GM12873 (cell line): ENCODE measurements at regions not wholly inside any gene's neighbourhood (a gene's known extent, or its start where the extent isn't known, plus 50 kb on each side); places are given as distances from the start of the nearest gene placed in this dataset.

Source experiments
- TF ChIP-seq, protein P1 (sequence below): IDR thresholded peaks from 2 replicates; pipeline ENCODE4 v1.5.1; 2012; ENCODE audit warnings: low read depth, mild to moderate bottlenecking, moderate library complexity, low read length, control low read depth; ENCODE audit not compliant: insufficient read depth; ENCODE audit errors: missing control alignments

DNA sequence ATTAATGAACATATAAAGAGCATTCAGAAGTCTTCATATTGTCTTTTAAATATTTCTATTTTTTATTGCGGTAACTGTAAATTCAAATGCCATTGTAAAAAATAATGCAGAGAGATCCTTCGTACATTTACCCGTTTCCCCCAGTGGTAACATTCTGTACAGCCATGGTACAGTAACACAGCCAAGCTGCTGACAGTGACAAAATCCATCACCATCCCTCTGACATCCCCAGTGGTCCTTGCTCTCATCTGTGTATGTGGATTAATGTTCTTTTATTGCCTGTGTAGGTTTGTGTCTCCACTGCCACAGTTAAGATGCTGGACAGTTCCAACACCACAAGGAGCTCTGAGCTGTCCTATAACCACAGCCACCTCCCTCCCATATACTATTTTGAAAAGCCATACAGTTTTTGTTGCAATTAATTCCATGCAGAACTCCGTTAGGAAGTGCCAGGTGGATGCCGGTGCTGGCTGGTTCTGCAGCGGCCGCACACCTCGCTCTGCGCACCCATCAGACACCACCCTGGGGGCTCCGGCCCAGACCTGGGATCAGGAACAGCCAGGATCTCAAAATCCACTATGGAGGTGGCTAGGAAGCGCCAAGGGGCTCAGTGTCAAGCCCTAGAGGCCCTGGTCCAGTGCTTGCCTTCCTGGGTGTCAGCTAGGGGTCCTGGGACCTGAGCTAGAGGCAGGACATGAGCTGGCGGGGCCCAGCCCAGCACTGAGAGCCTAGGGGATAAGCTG, 93.1 kb upstream of the PMEPA1 start:
- TF ChIP-seq, protein P1, sequence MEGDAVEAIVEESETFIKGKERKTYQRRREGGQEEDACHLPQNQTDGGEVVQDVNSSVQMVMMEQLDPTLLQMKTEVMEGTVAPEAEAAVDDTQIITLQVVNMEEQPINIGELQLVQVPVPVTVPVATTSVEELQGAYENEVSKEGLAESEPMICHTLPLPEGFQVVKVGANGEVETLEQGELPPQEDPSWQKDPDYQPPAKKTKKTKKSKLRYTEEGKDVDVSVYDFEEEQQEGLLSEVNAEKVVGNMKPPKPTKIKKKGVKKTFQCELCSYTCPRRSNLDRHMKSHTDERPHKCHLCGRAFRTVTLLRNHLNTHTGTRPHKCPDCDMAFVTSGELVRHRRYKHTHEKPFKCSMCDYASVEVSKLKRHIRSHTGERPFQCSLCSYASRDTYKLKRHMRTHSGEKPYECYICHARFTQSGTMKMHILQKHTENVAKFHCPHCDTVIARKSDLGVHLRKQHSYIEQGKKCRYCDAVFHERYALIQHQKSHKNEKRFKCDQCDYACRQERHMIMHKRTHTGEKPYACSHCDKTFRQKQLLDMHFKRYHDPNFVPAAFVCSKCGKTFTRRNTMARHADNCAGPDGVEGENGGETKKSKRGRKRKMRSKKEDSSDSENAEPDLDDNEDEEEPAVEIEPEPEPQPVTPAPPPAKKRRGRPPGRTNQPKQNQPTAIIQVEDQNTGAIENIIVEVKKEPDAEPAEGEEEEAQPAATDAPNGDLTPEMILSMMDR: no peak

DNA sequence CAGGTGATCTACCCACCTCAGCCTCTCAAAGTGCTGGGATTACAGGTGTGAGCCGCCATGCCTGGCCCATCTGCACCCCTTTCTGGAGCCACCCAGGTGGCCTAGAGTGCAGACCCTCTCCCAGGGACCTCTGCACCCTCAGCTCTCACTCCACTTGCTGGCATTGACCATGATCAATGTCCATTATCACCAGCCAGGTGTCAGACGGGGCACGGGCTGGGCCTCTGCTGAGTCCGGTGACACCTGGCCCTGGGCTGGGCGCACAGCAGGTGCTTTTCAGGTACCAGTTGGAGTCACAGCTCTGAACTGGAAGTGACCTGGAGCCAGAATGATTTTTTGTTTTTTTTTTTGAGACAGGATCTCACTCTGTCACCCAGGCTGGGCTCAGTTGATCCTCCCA, 91.8 kb upstream of the PMEPA1 start:
- TF ChIP-seq, protein P1: no peak

DNA sequence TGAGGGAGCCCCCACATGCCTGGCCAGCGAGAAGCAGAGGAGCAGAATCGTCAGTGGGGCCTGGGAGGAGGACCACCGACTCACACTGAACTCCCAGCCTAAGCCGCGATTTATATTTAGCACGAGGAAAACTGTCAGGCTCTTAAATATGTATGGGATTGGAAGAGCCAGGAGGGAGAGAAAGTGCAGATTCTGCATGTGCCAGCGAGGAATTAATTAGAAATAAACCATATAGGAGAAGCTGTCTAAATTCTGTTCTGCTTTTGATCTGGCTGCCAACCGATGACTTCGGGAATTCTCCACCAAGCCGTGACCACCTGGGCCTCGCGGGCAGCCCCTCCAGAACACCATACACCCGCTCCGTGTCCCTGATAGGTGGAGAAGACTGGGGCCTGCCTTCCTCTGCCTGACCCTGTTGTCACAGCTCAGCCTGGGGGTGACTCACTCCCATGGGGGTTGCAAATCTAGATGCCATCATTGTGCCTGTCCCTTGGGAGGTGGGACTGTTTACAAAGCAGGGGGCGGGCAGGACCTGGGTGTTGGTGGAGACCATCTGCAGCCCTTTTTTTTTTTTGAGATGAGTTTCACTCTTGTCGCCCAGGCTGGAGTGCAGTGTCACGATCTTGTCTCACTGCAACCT, 91.1 kb upstream of the PMEPA1 start:
- TF ChIP-seq, protein P1: no peak

DNA sequence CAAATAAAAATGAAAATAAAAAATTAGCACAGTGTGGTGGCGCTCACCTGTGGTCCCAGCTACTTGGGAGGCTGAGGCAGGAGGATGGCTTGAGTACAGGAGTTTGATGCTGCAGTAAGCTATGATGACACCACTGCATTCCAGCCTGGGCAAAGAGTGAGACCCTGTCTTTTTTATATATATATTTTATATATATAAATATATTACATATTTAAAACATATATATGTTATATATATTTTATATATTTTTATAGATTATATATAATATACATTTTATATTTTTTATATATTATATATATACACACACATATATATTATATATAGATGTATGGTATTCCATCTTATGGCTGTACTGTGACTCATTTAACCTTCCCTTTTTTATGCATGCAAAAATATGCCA, 87.6 kb upstream of the PMEPA1 start:
- TF ChIP-seq, protein P1: no peak

DNA sequence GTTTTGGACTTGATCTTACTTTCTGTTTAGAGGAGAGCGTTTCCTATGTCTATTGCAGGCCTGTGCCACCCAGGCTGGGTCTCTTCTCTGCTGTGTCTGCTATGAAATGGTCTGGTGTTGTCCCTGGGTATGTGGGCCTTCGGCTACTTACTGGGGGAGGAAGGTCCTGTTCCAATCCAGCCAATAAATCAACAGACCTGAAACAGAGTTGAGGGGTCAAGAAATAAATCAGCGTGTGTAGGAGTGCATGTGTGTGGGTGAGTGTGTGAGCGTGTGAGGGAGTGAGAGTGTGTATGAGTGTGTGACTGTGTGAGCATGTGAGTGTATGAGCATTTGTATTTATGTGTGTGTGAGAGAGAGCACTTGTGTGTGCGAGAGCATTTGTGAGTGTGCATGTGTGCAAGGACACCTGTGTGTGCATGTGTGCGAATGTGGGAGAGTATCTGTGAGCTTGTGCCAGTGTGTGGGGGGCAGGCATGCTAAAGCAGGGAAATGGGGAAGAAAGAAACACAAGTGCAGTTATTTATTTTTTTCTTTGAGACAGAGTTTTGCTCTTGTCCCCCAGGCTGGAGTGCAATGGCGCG, 86.3 kb upstream of the PMEPA1 start:
- TF ChIP-seq, protein P1: no peak

DNA sequence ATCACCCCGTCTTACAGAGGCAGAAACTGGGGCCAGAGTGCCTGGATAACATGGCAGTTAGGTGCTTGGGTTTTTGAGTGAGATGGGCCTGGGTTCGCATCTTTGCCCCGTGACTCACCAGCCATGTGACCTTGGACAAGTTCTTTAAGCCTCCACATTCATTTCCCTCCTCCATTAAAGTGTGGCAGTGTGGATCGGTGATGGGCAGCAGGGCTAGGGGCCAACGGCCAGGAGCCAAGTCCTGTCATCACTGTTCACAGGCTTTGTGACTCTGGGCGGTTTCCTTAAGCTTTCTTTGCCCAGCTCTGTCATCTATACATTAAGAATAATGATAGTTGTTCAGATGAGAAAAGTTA, 85.5 kb upstream of the PMEPA1 start:
- TF ChIP-seq, protein P1: no peak

DNA sequence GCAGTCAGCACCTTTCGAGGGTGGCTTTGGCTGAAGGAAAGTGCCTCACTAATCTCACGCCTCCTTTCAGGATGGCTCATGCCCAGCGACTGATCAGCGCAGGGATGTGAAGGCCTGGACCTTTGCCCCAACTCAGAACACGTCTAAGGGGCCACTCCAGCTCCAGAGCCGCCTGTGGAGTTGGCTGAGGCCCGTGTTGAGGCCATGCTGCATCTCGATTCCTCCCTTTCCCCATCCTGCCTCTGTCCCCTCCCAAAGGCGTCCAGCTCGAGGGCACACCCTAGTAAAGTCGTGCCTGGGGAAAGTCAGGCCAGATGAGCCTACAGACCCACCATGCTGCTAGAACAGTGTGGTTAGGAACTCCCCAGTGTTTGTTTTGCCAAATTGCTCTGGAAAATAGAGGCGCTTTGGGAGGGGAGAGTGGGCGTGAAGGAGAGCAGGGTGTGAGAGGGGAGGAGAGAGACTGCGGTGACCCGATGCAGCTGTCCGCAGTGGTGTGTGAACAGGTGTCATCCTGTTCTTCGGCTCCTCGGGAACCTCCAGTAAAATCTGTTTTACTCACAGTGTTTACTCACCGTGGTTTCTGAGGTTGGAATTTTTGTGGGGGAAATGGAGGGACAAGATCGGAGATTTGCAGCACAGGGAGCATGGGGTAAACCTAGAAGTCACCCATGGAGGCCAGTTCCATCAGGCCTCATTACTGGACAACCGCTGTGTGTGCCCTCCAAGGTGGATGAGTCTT, 85.0 kb upstream of the PMEPA1 start:
- TF ChIP-seq, protein P1: no peak
